T-cell (primary cell): ENCODE measurements at regions not wholly inside any gene's neighbourhood (a gene's known extent, or its start where the extent isn't known, plus 50 kb on each side); places are given as distances from the start of the nearest gene placed in this dataset.

Experiments used
- ATAC-seq, 4 experiments: fragments of 200-7000 bp in 3 of 4; fragments of 150-1000 bp in 1 of 4; cut with Tn5 transposase; replicated peaks in 1 of 4; 1 replicate in 3 of 4; 2 replicates in 1 of 4; pipeline ENCODE4 v1.10.0; 2021; ENCODE audit warnings: moderate library complexity in 3 of 4, mild to moderate bottlenecking in 2 of 4, moderate number of reproducible peaks in 1 of 4
- CTCF ChIA-PET, 2 donors: fragments of 300-600 bp; sonication (Branson Sonifier 250); formaldehyde crosslinking; loops; one replicate each; lab custom pipeline; 2022; ENCODE audit warnings: antibody characterized with exemption in 2 of 2; lab: Charles Lee
- POLR2A ChIA-PET, 2 donors: fragments of 300-600 bp; sonication (Branson Sonifier 250); formaldehyde crosslinking; loops; one replicate each; lab custom pipeline; 2022; ENCODE audit warnings: antibody characterized with exemption in 2 of 2; lab: Charles Lee
- DNase-seq, 35 experiments: peaks; one replicate each; pipeline versions ENCODE4 v3.0.0 to v3.0.0-alpha.2; 2013 to 2023
- H3K27ac ChIP-seq: one replicate; pipeline ENCODE4 v1.5.1; 2013; ENCODE audit warnings: low read length
- H3K27me3 ChIP-seq, 2 experiments: replicated peaks in 1 of 2; 1 replicate in 1 of 2; 2 replicates in 1 of 2; pipeline versions ENCODE4 v1.6.1 to v1.7.0; 2013; ENCODE audit warnings: low read length in 1 of 2, mixed read lengths in 1 of 2; ENCODE audit not compliant: control insufficient read depth in 2 of 2, insufficient read depth in 2 of 2; ENCODE audit errors: extremely low read depth in 1 of 2
- H3K36me3 ChIP-seq, 2 donors: 1 replicate in 1 of 2; 2 replicates in 1 of 2; pipeline versions ENCODE4 v1.6.1 to v1.7.0; 2013; ENCODE audit warnings: low read length in 1 of 2; ENCODE audit not compliant: control insufficient read depth in 2 of 2, insufficient read depth in 1 of 2; ENCODE audit errors: extremely low read depth in 1 of 2
- H3K4me1 ChIP-seq, 2 experiments: 1 replicate in 1 of 2; 2 replicates in 1 of 2; pipeline versions ENCODE4 v1.6.1 to v1.7.0; 2013; ENCODE audit warnings: low read length in 2 of 2, mixed read lengths in 1 of 2; ENCODE audit not compliant: insufficient read depth in 2 of 2, control insufficient read depth in 1 of 2; ENCODE audit errors: extremely low read depth in 1 of 2
- H3K4me3 ChIP-seq, 2 donors: 1 replicate in 1 of 2; 2 replicates in 1 of 2; pipeline versions ENCODE4 v1.5.1 to v1.7.0; 2013; ENCODE audit warnings: mild to moderate bottlenecking in 2 of 2, low read length in 1 of 2, moderate library complexity in 1 of 2; ENCODE audit not compliant: control insufficient read depth in 1 of 2; ENCODE audit errors: extremely low read depth in 1 of 2
- H3K9me3 ChIP-seq: 2 replicates; pipeline ENCODE4 v1.7.0; 2013
- H3K27ac Mint-ChIP-seq, 2 donors: one replicate each; pipeline ENCODE4 v1.8.0; 2020 to 2021; ENCODE audit warnings: mild to moderate bottlenecking in 2 of 2, mixed read lengths in 2 of 2
- H3K27me3 Mint-ChIP-seq, 2 donors: one replicate each; pipeline ENCODE4 v1.8.0; 2021 to 2022; ENCODE audit warnings: mixed read lengths in 2 of 2
- H3K36me3 Mint-ChIP-seq: one replicate; pipeline ENCODE4 v1.8.0; 2021; ENCODE audit warnings: mixed read lengths
- H3K4me1 Mint-ChIP-seq, 3 donors: one replicate each; pipeline ENCODE4 v1.8.0; 2020 to 2022; ENCODE audit warnings: mixed read lengths in 3 of 3, mild to moderate bottlenecking in 1 of 3
- H3K4me3 Mint-ChIP-seq, 3 donors: one replicate each; pipeline ENCODE4 v1.8.0; 2020 to 2022; ENCODE audit warnings: mild to moderate bottlenecking in 3 of 3, mixed read lengths in 3 of 3, moderate library complexity in 3 of 3
- H3K9me3 Mint-ChIP-seq, 3 donors: one replicate each; pipeline ENCODE4 v1.8.0; 2020 to 2022; ENCODE audit warnings: mixed read lengths in 3 of 3
- WGBS: methylation state at CpG from one replicate; pipeline ENCODE4 v1.1.5; 2013; ENCODE audit warnings: missing lambda C conversion rate; ENCODE audit not compliant: insufficient coverage; 5-methylcytosine and 5-hydroxymethylcytosine counted together

- DNase-seq (no peak), ATAC-seq (no peak)
- peaks cover 13 to 22% (median 14%) of the 10 kb centered on the region in 3 donors for H3K9me3 Mint-ChIP-seq
- no peaks in the 10 kb centered on the region for H3K4me1 Mint-ChIP-seq
- H3K4me1 ChIP-seq: no peaks in the 10 kb centered on the region
- no peaks in the 10 kb centered on the region for H3K9me3 ChIP-seq
- no peak overlapping the region for H3K4me3 ChIP-seq
- no peak overlapping the region for H3K4me3 Mint-ChIP-seq
- no peaks in the 10 kb centered on the region for H3K27me3 ChIP-seq
- ChIA-PET CTCF (no interaction called here), POLR2A (no interaction called here)
- no peak overlapping the region for H3K27ac Mint-ChIP-seq
- peaks cover 0 to 12% of the 10 kb centered on the region in 2 donors for H3K27me3 Mint-ChIP-seq
- H3K27ac ChIP-seq: no peak overlapping the region
- no peaks in the 10 kb centered on the region for H3K36me3 ChIP-seq
- no CpG with 5 or more reads among the region's 1 CpG for WGBS
- no peaks in the 10 kb centered on the region for H3K36me3 Mint-ChIP-seq
Measured at GRCh38 chrX:63918611-63919010, 133.6 kb upstream of the ARHGEF9 start.

GRCh38 chrX:63917296-63917695 lies 132.3 kb upstream of the ARHGEF9 start:
- WGBS: no CpG with 5 or more reads among the region's 1 CpG
- Mint-ChIP-seq H3K9me3 (peaks cover 16 to 25% (median 17%) of the 10 kb centered on the region in 3 donors), H3K27me3 (peaks cover 0 to 12% of the 10 kb centered on the region in 2 donors), H3K4me3 (no peak overlapping the region), H3K4me1 (no peaks in the 10 kb centered on the region), H3K27ac (no peak overlapping the region), H3K36me3 (no peaks in the 10 kb centered on the region)
- no peak for ATAC-seq
- Histone ChIP-seq H3K36me3 (no peaks in the 10 kb centered on the region), H3K27ac (no peak overlapping the region), H3K9me3 (no peaks in the 10 kb centered on the region), H3K27me3 (no peaks in the 10 kb centered on the region), H3K4me3 (no peak overlapping the region), H3K4me1 (no peaks in the 10 kb centered on the region)
- ChIA-PET CTCF (no interaction called here), POLR2A (no interaction called here)
- DNase-seq: no peak

DNA sequence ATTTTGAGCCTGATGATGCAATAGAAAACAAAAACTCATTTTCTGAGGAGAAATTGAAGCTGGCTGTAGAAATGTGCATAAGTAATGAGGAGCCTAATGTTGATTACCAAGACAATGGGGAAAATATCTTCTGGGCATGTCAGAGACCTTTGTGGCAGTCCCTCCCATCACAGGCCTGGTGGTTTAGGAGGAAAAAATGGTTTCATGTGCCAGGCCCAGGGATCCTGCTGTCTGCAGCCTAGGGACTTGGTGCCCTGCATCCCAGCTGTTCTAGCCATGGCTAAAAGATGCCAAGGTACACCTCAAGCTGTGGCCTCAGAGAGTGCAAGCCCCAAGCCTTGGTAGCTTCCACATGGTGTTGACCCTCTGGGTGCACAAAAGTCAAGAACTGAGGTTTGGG lies 128.7 kb upstream of the ARHGEF9 start:
- Histone ChIP-seq H3K4me3 (no peak overlapping the region), H3K27ac (no peak overlapping the region), H3K4me1 (no peaks in the 10 kb centered on the region), H3K27me3 (no peaks in the 10 kb centered on the region), H3K36me3 (no peaks in the 10 kb centered on the region), H3K9me3 (no peaks in the 10 kb centered on the region)
- Mint-ChIP-seq H3K36me3 (no peaks in the 10 kb centered on the region), H3K27me3 (peaks cover 0 to 3% of the 10 kb centered on the region in 2 donors), H3K4me1 (no peaks in the 10 kb centered on the region), H3K4me3 (no peak overlapping the region), H3K9me3 (peaks cover 8 to 12% (median 10%) of the 10 kb centered on the region in 3 donors), H3K27ac (no peak overlapping the region)
- CTCF ChIA-PET: no interaction called here
- no peak for DNase-seq
- no peak for ATAC-seq
- POLR2A ChIA-PET: interaction anchor here in 1 of 2 donors (0.8 kb wide), 1 partner anchor 18 kb away, joined by 3 read pairs; no protein-coding TSS in a partner anchor

- no CpG with 5 or more reads among the region's 2 CpGs for WGBS
- no peak for DNase-seq
Measured at GRCh38 chrX:63889001-63889400, 104.0 kb upstream of the ARHGEF9 start.

DNA sequence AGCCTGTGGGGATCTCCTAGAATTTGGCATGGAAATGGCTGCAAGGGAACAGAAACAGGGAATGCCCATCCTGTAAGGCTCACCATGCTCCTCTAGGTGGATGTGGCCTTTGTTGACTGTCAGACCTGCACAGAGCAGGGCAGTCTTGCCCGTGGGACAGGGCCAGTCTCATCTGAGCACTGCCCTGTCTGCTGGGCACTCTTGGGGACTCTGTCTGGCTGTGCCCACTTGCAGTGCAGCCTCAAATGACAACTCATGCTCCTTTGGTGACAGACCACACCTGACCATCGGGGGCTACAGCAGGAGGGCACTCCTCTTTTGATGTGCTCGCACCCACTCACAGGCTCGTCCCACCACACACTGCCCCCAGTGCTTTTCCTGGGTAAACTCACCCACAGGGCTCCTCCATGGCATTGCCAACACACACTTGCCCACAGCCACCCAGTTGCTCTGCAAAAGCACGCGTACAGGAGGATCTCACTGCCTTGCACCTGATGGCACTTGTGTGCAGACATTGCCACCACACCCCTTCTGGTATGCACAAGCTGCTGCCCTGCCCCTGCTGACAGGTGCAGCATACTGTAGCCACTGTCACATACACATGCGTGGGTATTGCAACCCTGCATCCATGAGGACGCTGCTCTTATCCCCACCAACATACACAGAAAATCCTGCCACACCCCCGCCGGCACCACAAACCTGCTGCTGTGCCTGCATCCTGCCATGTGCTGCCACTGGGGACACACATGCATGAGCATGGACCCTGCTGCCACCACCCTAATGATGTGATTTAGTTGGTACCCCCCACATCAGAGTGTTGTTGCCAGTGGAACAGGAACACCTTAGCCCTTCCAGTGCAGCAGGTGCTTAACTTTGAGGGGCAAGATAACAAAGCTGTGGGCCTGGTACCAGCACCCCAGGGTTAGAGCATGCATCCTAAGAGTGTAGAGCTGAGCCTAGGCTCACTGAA lies 100.1 kb upstream of the ARHGEF9 start:
- H3K27me3 Mint-ChIP-seq: no peaks in the 10 kb centered on the region
- H3K4me3 Mint-ChIP-seq: no peak overlapping the region
- H3K9me3 Mint-ChIP-seq: peaks cover 0 to 13% (median 8%) of the 10 kb centered on the region in 3 donors
- H3K27ac Mint-ChIP-seq: no peak overlapping the region
- 88% methylated on average over 5 of the region's 10 CpGs for WGBS
- ChIA-PET CTCF (no interaction called here), POLR2A (no interaction called here)
- Histone ChIP-seq H3K4me1 (no peaks in the 10 kb centered on the region), H3K27me3 (no peaks in the 10 kb centered on the region), H3K4me3 (no peak overlapping the region), H3K9me3 (peaks cover 4% of the 10 kb centered on the region), H3K27ac (no peak overlapping the region), H3K36me3 (no peaks in the 10 kb centered on the region)
- H3K4me1 Mint-ChIP-seq: no peaks in the 10 kb centered on the region
- DNase-seq: no peak
- no peaks in the 10 kb centered on the region for H3K36me3 Mint-ChIP-seq
- ATAC-seq: no peak

More at GRCh38 chrX:63889001-63889400, 104.0 kb upstream of the ARHGEF9 start:
- POLR2A ChIA-PET: no interaction called here
- peaks cover 5% of the 10 kb centered on the region for H3K9me3 ChIP-seq
- no peaks in the 10 kb centered on the region for H3K4me1 Mint-ChIP-seq
- peaks cover 9 to 23% (median 20%) of the 10 kb centered on the region in 3 donors for H3K9me3 Mint-ChIP-seq
- CTCF ChIA-PET: no interaction called here
- H3K4me3 Mint-ChIP-seq: no peak overlapping the region
- H3K36me3 ChIP-seq: no peaks in the 10 kb centered on the region
- no peaks in the 10 kb centered on the region for H3K36me3 Mint-ChIP-seq
- no peaks in the 10 kb centered on the region for H3K27me3 ChIP-seq
- no peaks in the 10 kb centered on the region for H3K4me1 ChIP-seq
- no peak overlapping the region for H3K4me3 ChIP-seq
- ATAC-seq: no peak
- no peak overlapping the region for H3K27ac ChIP-seq
- no peaks in the 10 kb centered on the region for H3K27me3 Mint-ChIP-seq
- H3K27ac Mint-ChIP-seq: no peak overlapping the region

GRCh38 chrX:63869506-63869905 lies 84.5 kb upstream of the ARHGEF9 start:
- ATAC-seq: no peak
- ChIA-PET CTCF (no interaction called here), POLR2A (no interaction called here)
- H3K27me3 Mint-ChIP-seq: peaks cover 1 to 15% of the 10 kb centered on the region in 2 donors
- Histone ChIP-seq H3K9me3 (no peaks in the 10 kb centered on the region), H3K4me1 (no peaks in the 10 kb centered on the region), H3K4me3 (no peak overlapping the region), H3K27ac (no peak overlapping the region), H3K27me3 (no peaks in the 10 kb centered on the region), H3K36me3 (no peaks in the 10 kb centered on the region)
- DNase-seq: no peak
- H3K27ac Mint-ChIP-seq: no peak overlapping the region
- H3K36me3 Mint-ChIP-seq: no peaks in the 10 kb centered on the region
- no peaks in the 10 kb centered on the region for H3K9me3 Mint-ChIP-seq
- no peaks in the 10 kb centered on the region for H3K4me1 Mint-ChIP-seq
- no CpG with 5 or more reads among the region's 3 CpGs for WGBS
- H3K4me3 Mint-ChIP-seq: no peak overlapping the region
